H1 (cell line): ENCODE measurements at regions not wholly inside any gene's neighbourhood (a gene's known extent, or its start where the extent isn't known, plus 50 kb on each side); places are given as distances from the start of the nearest gene placed in this dataset.

ENCODE experiments used
- CTCF ChIA-PET: fragments of 300-600 bp; sonication (Branson Sonifier 250); formaldehyde crosslinking; loops from one replicate; lab custom pipeline; 2021; ENCODE audit not compliant: partially characterized antibody; lab: Charles Lee
- POLR2A ChIA-PET: fragments of 300-600 bp; sonication (Branson Sonifier 250); formaldehyde crosslinking; loops from one replicate; lab custom pipeline; 2021; ENCODE audit warnings: inconsistent platforms; ENCODE audit not compliant: partially characterized antibody; lab: Charles Lee
- DNase-seq, 2 experiments: peaks; one replicate each; pipeline versions ENCODE4 v3.0.0 to v3.0.0-alpha.2; 2010 to 2022; ENCODE audit warnings: low spot score in 2 of 2, low read depth in 1 of 2, mixed read lengths in 1 of 2
- FAIRE-seq: peaks from 2 replicates; lab custom pipeline; 2011; peaks lifted over from hg19 to GRCh38; lab: Jason Lieb, UNC
- H2AFZ ChIP-seq: 2 replicates; pipeline ENCODE4 v1.8.1; 2012; ENCODE audit warnings: low read length, inconsistent platforms
- H2AK5ac ChIP-seq: 2 replicates; pipeline ENCODE4 v1.6.1; 2013; ENCODE audit warnings: low read depth, low read length
- H2BK120ac ChIP-seq: replicated peaks from 2 replicates; pipeline ENCODE3; 2013; ENCODE audit warnings: low read depth, low read length, inconsistent platforms
- H2BK12ac ChIP-seq: 2 replicates; pipeline ENCODE4 v1.6.1; 2013; ENCODE audit warnings: low read depth, low read length
- H2BK15ac ChIP-seq: 2 replicates; pipeline ENCODE4 v1.6.1; 2013; ENCODE audit warnings: low read length
- H2BK20ac ChIP-seq: 2 replicates; pipeline ENCODE4 v1.6.1; 2013; ENCODE audit warnings: low read length
- H2BK5ac ChIP-seq: 2 replicates; pipeline ENCODE4 v1.6.1; 2013; ENCODE audit warnings: low read depth, low read length
- H3K14ac ChIP-seq: 2 replicates; pipeline ENCODE4 v1.6.1; 2013; ENCODE audit warnings: inconsistent platforms; ENCODE audit not compliant: insufficient read length
- H3K18ac ChIP-seq: 2 replicates; pipeline ENCODE4 v1.6.1; 2013; ENCODE audit warnings: low read length; ENCODE audit errors: extremely low read depth
- H3K23ac ChIP-seq: 2 replicates; pipeline ENCODE4 v1.6.1; 2013; ENCODE audit warnings: inconsistent platforms; ENCODE audit not compliant: insufficient read length
- H3K23me2 ChIP-seq: 2 replicates; pipeline ENCODE4 v1.6.1; 2013; ENCODE audit warnings: low read depth, low read length
- H3K27ac ChIP-seq: 2 replicates; pipeline ENCODE4 v1.6.1; 2011; ENCODE audit warnings: low read depth, low read length, inconsistent platforms
- H3K27me3 ChIP-seq, 4 experiments: replicated peaks in 1 of 4; 1 replicate in 1 of 4; 2 replicates in 3 of 4; pipeline versions ENCODE4 v1.6.1 to v1.8.1; 2011 to 2013; ENCODE audit warnings: low read length in 3 of 4, mild to moderate bottlenecking in 3 of 4, inconsistent platforms in 2 of 4, mixed read lengths in 2 of 4, moderate library complexity in 1 of 4; ENCODE audit not compliant: control insufficient read depth in 3 of 4, insufficient read depth in 3 of 4; ENCODE audit errors: extremely low read depth in 1 of 4
- H3K36me3 ChIP-seq, 4 experiments: 2 replicates each; pipeline versions ENCODE4 v1.6.1 to v1.8.1; 2011 to 2013; ENCODE audit warnings: mild to moderate bottlenecking in 4 of 4, low read length in 3 of 4, moderate library complexity in 2 of 4, control low read depth in 1 of 4, inconsistent platforms in 1 of 4; ENCODE audit not compliant: insufficient read depth in 4 of 4, control insufficient read depth in 2 of 4
- H3K4ac ChIP-seq: replicated peaks from 2 replicates; pipeline ENCODE3; 2013; ENCODE audit warnings: low read length, low read depth, mixed read lengths, inconsistent platforms; ENCODE audit not compliant: insufficient read length
- H3K4me1 ChIP-seq, 4 experiments: replicated peaks in 1 of 4; 1 replicate in 1 of 4; 2 replicates in 3 of 4; pipeline versions ENCODE4 v1.6.1 to v1.8.1; 2011 to 2013; ENCODE audit warnings: low read length in 3 of 4, inconsistent platforms in 2 of 4, mixed read lengths in 1 of 4; ENCODE audit not compliant: insufficient read depth in 4 of 4, control insufficient read depth in 3 of 4
- H3K4me2 ChIP-seq, 2 experiments: 2 replicates each; pipeline versions ENCODE4 v1.6.1 to v1.8.1; 2011 to 2013; ENCODE audit warnings: low read depth in 2 of 2, low read length in 2 of 2, control low read depth in 1 of 2, inconsistent platforms in 1 of 2, mild to moderate bottlenecking in 1 of 2; ENCODE audit not compliant: insufficient read depth in 1 of 2
- H3K4me3 ChIP-seq, 4 experiments: fragments of 200-600, 300-600 bp in 1 of 4; sonication (generic), shearing (Covaris generic), sonication (Bioruptor Twin) in 1 of 4; 2 replicates each; pipeline versions ENCODE4 v1.5.1 to v1.8.1; 2011 to 2016; ENCODE audit warnings: low read length in 4 of 4, low read depth in 3 of 4, control low read depth in 2 of 4, inconsistent platforms in 2 of 4, mild to moderate bottlenecking in 2 of 4, mixed read lengths in 1 of 4, moderate library complexity in 1 of 4; ENCODE audit not compliant: insufficient read depth in 2 of 4; ENCODE audit errors: extremely low read depth in 1 of 4
- H3K56ac ChIP-seq: replicated peaks from 2 replicates; pipeline ENCODE3; 2013; ENCODE audit warnings: low read depth, mild to moderate bottlenecking, mixed read lengths, low read length, inconsistent platforms; ENCODE audit not compliant: insufficient read length
- H3K79me1 ChIP-seq: 2 replicates; pipeline ENCODE4 v1.6.1; 2013; ENCODE audit warnings: low read depth, low read length, control low read depth
- H3K79me2 ChIP-seq, 2 experiments: 2 replicates each; pipeline versions ENCODE4 v1.6.1 to v1.8.1; 2012 to 2013; ENCODE audit warnings: low read length in 2 of 2, mild to moderate bottlenecking in 2 of 2, inconsistent platforms in 1 of 2; ENCODE audit not compliant: insufficient read depth in 2 of 2, control insufficient read depth in 1 of 2
- H3K9ac ChIP-seq, 4 experiments: replicated peaks in 1 of 4; 1 replicate in 1 of 4; 2 replicates in 3 of 4; pipeline versions ENCODE4 v1.6.1 to v1.8.1; 2011 to 2013; ENCODE audit warnings: low read depth in 3 of 4, low read length in 3 of 4, control low read depth in 2 of 4, mild to moderate bottlenecking in 2 of 4, moderate library complexity in 2 of 4, inconsistent platforms in 1 of 4; ENCODE audit errors: extremely low read depth in 1 of 4
- H3K9me3 ChIP-seq, 2 experiments: 2 replicates each; pipeline versions ENCODE4 v1.6.1 to v1.8.1; 2012 to 2013; ENCODE audit warnings: mild to moderate bottlenecking in 2 of 2, moderate library complexity in 2 of 2, control low read depth in 1 of 2, inconsistent platforms in 1 of 2, low read depth in 1 of 2, low read length in 1 of 2, mixed read lengths in 1 of 2; ENCODE audit not compliant: insufficient read depth in 2 of 2
- H4K20me1 ChIP-seq, 2 experiments: replicated peaks in 1 of 2; 2 replicates each; pipeline versions ENCODE3 to v1.8.1; 2011 to 2013; ENCODE audit warnings: inconsistent platforms in 2 of 2, low read length in 2 of 2, mild to moderate bottlenecking in 1 of 2; ENCODE audit not compliant: insufficient read depth in 2 of 2, control insufficient read depth in 1 of 2
- H4K5ac ChIP-seq: 2 replicates; pipeline ENCODE4 v1.6.1; 2013; ENCODE audit warnings: low read length, low read depth, mixed read lengths, inconsistent platforms; ENCODE audit not compliant: insufficient read length
- H4K8ac ChIP-seq: 2 replicates; pipeline ENCODE4 v1.8.0; 2013; ENCODE audit warnings: mild to moderate bottlenecking, moderate library complexity, low read length, inconsistent platforms; ENCODE audit not compliant: insufficient read depth; ENCODE audit errors: extremely low read depth
- H4K91ac ChIP-seq: replicated peaks from 2 replicates; pipeline ENCODE3; 2013; ENCODE audit warnings: low read length, mixed read lengths, inconsistent platforms; ENCODE audit not compliant: insufficient read length
- ASH2L ChIP-seq: fragments of 200-600, 300-600 bp; sonication (generic); IDR thresholded peaks from one replicate; pipeline ENCODE4 v1.7.1; 2017; ENCODE audit warnings: low read length
- CBX8 ChIP-seq: fragments of 300-800, 300-1000 bp; sonication (generic); IDR thresholded peaks from 2 replicates; pipeline ENCODE4 v1.7.1; 2016; ENCODE audit warnings: low read depth, low read length, borderline replicate concordance
- CTBP2 ChIP-seq: IDR thresholded peaks from 2 replicates; pipeline ENCODE4 v1.7.0; 2011; ENCODE audit warnings: borderline replicate concordance, mild to moderate bottlenecking, moderate library complexity, mixed read lengths, low read length; ENCODE audit not compliant: insufficient read depth, insufficient read length
- HDAC2 ChIP-seq, 2 experiments: fragments of 300-600 bp in 1 of 2; sonication (generic) in 1 of 2; IDR thresholded peaks; 2 replicates each; pipeline ENCODE4 v1.6.1; 2011 to 2012; ENCODE audit warnings: low read depth in 2 of 2, low read length in 2 of 2, mild to moderate bottlenecking in 2 of 2, moderate library complexity in 2 of 2, borderline replicate concordance in 1 of 2, inconsistent platforms in 1 of 2
- KDM5A ChIP-seq: fragments of 200-600 bp; IDR thresholded peaks from 2 replicates; pipeline ENCODE4 v1.7.1; 2012; ENCODE audit warnings: mild to moderate bottlenecking, low read length, inconsistent platforms, mixed read lengths
- POLR2A ChIP-seq, 2 experiments: IDR thresholded peaks; 1 replicate in 1 of 2; 2 replicates in 1 of 2; pipeline ENCODE4 v1.6.1; 2011; ENCODE audit warnings: low read depth in 2 of 2, low read length in 2 of 2, mild to moderate bottlenecking in 2 of 2; ENCODE audit errors: control extremely low read depth in 1 of 2
- POLR2AphosphoS5 ChIP-seq: IDR thresholded peaks from 2 replicates; pipeline ENCODE4 v1.6.1; 2011; ENCODE audit warnings: low read depth, low read length
- RFX5 ChIP-seq: IDR thresholded peaks from 2 replicates; pipeline ENCODE4 v1.6.1; 2011; ENCODE audit warnings: low read depth, low read length, improper control_type of control experiment, borderline replicate concordance
- SP1 ChIP-seq: IDR thresholded peaks from 2 replicates; pipeline ENCODE4 v1.6.1; 2011; ENCODE audit warnings: low read depth, low read length
- TAF1 ChIP-seq: IDR thresholded peaks from 2 replicates; pipeline ENCODE4 v1.6.1; 2011; ENCODE audit warnings: mild to moderate bottlenecking, low read depth, low read length
- TAF7 ChIP-seq: optimal IDR thresholded peaks from 2 replicates; pipeline ENCODE3; 2011; ENCODE audit warnings: low read depth, mild to moderate bottlenecking, inconsistent platforms, low read length, moderate library complexity, borderline replicate concordance
- ZNF274 ChIP-seq: IDR thresholded peaks from 2 replicates; pipeline ENCODE4 v1.7.0; 2012; ENCODE audit warnings: low read length, borderline replicate concordance; ENCODE audit errors: extremely low read depth
- TF ChIP-seq, protein P1 (sequence below): IDR thresholded peaks from 2 replicates; pipeline ENCODE4 v1.6.1; 2012; ENCODE audit warnings: inconsistent platforms

DNA sequence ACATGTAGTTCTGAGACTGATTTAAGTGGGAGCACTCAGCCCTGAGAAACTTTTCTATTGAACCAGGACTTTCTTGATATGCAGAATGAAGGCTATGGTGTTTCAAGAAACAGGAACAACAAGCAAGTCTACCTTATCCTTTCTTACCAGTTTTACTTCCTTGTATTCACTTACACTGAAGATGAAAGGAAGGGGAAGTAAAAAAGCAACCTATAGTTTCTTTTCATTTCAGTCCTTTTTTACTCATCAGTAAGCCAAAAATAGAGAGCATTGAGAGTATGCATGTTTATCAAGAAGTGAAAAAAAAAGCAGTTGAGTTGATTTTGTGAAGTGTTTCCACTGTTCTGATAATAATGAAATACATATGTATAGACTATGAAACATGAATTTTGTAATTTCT is 1010.3 kb downstream of the AMY1C start:
- H2BK20ac ChIP-seq, result no peak overlapping the region
- TF ChIP-seq POLR2A (IDR thresholded peaks at IDR 0.05; ENCODE audit: control extremely low read depth in 1 of 2, low read depth in 2 of 2, low read length in 2 of 2), result no peak
- no peak for TF ChIP-seq POLR2AphosphoS5
- no peak for TF ChIP-seq ASH2L
- TF ChIP-seq TAF1, result no peak
- TF ChIP-seq SP1, result no peak
- TF ChIP-seq CTBP2, result no peak
- TF ChIP-seq RFX5, result no peak
- TF ChIP-seq CBX8, result no peak
- TF ChIP-seq ZNF274, result no peak
- no peak for TF ChIP-seq TAF7
- no peak for TF ChIP-seq KDM5A
- TF ChIP-seq, protein P1, sequence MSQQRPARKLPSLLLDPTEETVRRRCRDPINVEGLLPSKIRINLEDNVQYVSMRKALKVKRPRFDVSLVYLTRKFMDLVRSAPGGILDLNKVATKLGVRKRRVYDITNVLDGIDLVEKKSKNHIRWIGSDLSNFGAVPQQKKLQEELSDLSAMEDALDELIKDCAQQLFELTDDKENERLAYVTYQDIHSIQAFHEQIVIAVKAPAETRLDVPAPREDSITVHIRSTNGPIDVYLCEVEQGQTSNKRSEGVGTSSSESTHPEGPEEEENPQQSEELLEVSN, result no peak
- no peak for TF ChIP-seq HDAC2 (IDR thresholded peaks at IDR 0.05; ENCODE audit: borderline replicate concordance in 1 of 2, low read depth in 2 of 2, low read length in 2 of 2)
- TF ChIP-seq, all 59 proteins: peak for 0
- H2AK5ac ChIP-seq, result no peak overlapping the region

More for the DNA sequence above, 1010.3 kb downstream of the AMY1C start:
- no peaks in the 10 kb centered on the region for H3K9me3 ChIP-seq
- H3K4me1 ChIP-seq, result no peaks in the 10 kb centered on the region
- no peak overlapping the region for H3K23ac ChIP-seq
- H4K20me1 ChIP-seq, result no peaks in the 10 kb centered on the region
- no peak overlapping the region for H3K56ac ChIP-seq
- no peak overlapping the region for H2BK5ac ChIP-seq
- H3K27me3 ChIP-seq, result no peaks in the 10 kb centered on the region
- H3K4me3 ChIP-seq, result no peak overlapping the region
- no peak overlapping the region for H4K5ac ChIP-seq
- H3K18ac ChIP-seq, result no peak overlapping the region
- no peak overlapping the region for H3K9ac ChIP-seq
- ChIA-PET POLR2A (no interaction called here), CTCF (no interaction called here)
- no peak overlapping the region for H4K91ac ChIP-seq
- DNase-seq (no peak), FAIRE-seq (no peak)
- H3K79me2 ChIP-seq, result no peaks in the 10 kb centered on the region
- H3K79me1 ChIP-seq, result no peaks in the 10 kb centered on the region
- H2BK15ac ChIP-seq, result no peak overlapping the region
- no peak overlapping the region for H2AFZ ChIP-seq
- no peaks in the 10 kb centered on the region for H3K23me2 ChIP-seq
- H3K36me3 ChIP-seq, result no peaks in the 10 kb centered on the region
- H2BK120ac ChIP-seq, result no peak overlapping the region
- no peak overlapping the region for H3K4ac ChIP-seq
- no peak overlapping the region for H3K4me2 ChIP-seq
- no peak overlapping the region for H3K14ac ChIP-seq
- no peak overlapping the region for H3K27ac ChIP-seq
- H4K8ac ChIP-seq, result no peak overlapping the region
- H2BK12ac ChIP-seq, result no peak overlapping the region
